GM18508 (cell line): ENCODE measurements at regions not wholly inside any gene's neighbourhood (a gene's known extent, or its start where the extent isn't known, plus 50 kb on each side); places are given as distances from the start of the nearest gene placed in this dataset.
"Not testable (repeated sequence)": the region's sequence is repeated elsewhere in the genome, so short reads cannot be mapped to it uniquely, and the experiment has no call there.

Source experiments
- ATAC-seq: cut with Tn5 transposase; IDR thresholded peaks from one replicate; pipeline ENCODE4 v1.9.1; 2021; ENCODE audit warnings: moderate number of reproducible peaks; ENCODE audit not compliant: insufficient read depth, unreplicated experiment

DNA sequence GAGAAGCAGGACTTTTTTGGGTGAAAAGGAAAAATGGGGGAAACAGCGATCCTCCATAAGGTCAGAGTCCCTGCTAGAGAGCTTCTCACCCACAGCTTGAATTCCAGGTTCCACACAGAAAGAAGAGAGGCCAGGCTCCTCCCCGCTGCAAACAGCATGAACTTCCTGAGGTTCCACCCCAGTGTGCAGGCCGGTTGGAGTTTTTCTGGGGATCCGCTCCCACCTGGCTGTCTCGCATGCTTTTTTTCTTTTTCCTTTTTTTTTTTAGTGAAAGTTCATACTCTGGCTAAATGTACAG lies 595.1 kb upstream of the ZP4 start:
- no peak for ATAC-seq

DNA sequence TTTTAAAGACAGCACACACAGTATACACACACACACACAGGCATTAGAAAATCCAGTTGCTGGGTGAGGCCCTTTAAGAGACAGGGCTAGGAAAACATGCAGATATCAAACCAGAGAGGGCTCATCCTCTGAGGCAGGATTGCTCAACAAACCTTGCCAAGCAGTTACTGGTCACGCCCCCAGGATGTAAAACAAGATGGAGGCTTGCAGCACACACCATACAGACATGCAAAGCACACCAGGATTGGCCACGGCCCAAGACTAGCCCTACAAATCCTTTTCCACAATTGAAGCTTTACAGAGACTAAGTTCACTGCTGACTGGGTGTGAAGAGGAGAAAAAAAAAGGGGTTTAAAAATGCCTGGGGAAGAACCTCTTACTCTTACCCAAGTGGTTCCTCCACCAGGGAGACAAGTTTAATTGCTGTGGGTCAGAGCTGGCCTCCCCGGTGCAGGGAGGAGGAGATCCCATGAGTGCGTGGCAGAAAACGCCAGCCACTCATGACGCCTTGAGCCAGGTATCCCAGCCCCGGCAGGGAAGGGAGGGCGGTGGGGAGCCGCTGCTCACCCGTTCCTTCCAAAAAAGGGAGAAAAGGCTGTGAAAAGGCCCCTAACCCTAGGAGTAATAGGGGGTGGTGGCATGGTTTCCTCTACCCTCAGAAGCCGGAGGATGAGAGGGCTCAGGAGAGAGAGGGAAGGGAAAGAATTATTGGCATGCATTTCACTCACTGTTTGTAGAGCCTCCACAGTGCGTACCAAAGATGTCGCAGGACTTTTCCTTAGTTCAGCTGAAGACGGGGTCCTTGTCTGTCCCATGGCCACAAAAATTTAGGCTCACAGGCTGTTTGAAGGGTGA lies 594.6 kb upstream of the ZP4 start:
- no peak for ATAC-seq

DNA sequence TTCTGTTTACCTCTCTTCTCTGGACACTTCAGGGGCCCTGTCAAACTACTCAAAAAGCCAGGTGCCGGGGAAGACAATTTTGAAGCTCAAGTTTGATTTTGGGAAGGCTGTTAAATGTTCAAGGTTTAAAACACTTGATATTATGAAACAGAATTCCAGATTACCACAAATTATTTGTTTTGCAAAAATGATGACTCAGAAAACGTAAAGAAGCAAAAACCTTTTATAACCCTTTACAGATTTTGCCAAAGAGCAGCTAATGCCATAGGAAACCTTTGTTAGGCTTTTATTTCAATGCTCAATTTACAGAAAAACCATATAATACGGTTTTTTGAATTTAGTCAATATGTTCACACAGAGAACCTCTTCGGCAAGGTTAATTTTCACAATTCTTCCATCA lies 593.4 kb upstream of the ZP4 start:
- ATAC-seq: no peak

DNA sequence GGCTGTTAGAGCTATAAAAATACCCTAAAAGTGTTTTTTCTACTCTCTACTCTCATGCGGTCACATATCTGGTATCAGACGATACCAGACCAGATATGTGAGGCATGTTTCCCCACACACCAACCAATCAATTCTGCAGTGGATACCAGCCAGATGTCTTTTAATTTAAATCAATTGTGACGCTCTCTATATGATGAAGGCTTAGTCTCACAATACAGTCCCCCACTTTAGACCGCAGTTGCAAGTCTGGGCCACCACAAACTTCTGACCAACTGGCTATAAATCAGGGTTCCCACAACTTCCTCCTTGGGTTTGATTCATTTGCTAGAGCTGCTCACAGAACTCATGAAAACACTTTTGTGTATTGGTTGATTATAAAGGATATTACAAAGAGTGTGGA lies 586.1 kb upstream of the ZP4 start:
- no peak for ATAC-seq

DNA sequence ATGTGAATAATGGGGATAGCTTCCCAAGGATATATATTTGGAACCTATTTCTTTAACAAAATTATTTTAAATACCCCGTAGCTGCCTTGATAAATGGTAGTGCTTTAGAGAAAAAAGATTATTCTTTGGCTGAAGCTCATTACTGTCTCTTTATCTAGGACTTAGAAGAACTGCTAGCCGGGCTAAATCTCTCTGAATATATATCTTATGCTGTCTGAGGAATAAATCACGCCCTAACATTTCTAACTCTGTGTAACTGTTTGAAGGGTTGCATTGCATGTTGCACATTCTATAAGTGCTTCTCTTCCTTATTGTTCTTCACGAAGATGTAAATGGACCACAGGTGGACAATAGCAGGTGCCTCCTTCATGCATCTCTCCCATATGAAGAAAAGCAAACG lies 585.0 kb upstream of the ZP4 start:
- no peak for ATAC-seq

DNA sequence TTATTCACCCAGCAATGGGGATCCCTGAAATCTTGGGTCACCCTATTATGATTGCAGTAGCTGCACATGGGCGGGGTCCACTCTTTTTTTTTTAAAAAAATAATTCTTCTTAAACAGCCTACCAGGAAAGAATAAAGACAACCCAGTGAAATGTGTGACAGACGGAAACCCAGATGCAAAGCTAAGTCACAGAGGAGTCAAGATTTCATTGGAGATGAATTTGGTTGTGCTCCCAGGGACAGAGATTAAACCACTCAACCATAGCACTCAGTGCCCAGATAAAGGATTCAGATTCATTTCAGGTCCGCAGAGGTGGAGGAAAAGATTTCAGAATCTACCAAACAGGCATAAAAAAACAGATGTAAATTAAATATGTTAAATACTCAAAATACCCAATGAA lies 583.5 kb upstream of the ZP4 start:
- no peak for ATAC-seq

DNA sequence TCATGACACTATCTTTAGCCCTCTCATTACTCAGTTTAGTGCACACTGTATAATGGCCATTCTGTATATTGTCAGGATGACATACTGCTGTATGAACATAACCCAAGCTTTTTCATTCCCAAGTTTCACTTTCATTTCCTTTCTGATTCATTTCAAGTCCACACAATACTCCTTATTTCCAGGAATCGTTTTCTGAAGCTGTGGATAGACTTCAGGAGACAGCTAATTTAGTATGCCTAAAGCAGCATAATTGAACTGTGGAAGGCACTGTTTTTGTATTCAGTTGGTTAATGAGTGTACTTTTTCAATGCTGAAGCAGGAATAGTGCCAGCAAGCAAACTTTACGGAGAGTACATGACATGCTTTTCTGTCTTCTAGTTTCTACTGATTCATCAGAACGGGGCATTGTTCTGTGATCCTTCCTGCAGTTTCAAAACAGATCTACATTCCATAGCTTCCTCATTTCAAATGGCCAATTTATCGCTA lies 578.5 kb upstream of the ZP4 start:
- ATAC-seq: no peak

DNA sequence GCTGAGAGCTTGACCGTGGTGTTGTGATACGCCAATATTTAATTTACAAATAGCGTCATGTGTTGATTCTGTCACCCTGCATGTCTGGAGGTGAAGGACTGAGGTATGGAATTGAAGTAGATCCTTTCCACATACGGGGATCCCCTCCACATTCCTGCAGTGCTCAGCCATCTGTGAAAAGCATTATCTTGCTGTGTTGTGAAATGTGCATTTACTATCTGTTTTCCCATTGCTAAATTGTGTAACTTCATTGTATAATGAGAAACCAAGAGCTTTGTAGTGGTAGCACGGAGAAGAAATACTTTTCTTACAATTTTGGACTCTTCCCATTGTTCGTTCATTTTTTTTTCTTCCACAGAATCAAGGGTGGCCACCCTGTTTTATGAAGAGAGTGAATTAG lies 577.3 kb upstream of the ZP4 start:
- no peak for ATAC-seq

DNA sequence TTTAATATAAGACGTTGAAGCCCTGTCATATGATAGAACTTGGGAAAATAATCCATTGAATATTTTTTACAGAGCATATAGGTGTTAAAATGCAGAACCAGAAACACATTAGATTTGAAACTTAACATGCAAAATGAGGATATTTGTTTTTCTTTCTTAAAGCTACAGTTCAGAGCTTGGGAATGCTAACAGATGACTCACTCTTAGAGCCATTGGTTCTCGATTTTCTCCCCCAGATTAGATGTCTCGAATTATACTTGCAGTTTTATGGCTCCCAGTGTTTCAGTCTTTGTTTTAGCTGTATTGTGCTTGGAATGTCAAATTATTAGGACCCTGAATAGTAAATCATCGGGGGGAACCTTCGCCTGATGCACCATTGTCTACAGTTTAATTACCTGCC lies 575.7 kb upstream of the ZP4 start:
- no peak for ATAC-seq

DNA sequence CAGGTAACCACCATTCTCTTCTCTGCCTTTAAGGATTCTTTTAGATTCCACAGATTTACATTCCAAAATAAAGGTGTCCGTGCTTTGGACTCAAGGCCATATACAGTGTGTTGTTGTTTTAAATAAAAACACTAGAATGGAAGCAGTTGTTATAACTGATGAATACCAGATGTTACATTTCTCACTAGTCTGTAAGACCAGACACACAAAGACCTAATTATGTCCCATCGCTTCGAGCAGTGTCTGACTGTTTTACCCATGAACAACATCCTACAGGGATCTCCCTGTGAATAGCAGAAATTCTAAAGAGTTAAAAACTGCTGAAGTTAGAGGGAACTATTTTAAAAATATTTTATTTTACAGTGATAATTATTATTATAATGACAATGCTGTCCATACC lies 574.7 kb upstream of the ZP4 start:
- ATAC-seq: no peak

DNA sequence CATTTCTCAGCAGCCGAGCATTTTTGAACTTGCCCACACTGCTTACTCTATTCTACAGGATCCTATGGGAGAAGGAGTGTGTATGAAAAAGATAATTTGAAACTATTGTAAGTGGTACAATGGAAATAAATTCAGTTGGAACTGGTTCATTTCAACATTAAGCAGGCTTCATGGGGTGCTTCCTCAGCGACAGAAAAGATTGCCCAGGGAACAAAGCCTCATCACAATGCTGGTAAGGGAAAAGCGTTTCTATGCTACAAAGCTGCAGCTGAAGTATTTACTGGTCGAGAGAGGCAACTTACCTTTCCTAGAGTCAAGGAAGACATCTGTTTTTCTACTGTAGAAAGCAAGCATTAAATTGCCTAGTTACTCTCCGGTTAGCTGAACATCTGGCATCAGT lies 568.2 kb upstream of the ZP4 start:
- ATAC-seq: no peak

DNA sequence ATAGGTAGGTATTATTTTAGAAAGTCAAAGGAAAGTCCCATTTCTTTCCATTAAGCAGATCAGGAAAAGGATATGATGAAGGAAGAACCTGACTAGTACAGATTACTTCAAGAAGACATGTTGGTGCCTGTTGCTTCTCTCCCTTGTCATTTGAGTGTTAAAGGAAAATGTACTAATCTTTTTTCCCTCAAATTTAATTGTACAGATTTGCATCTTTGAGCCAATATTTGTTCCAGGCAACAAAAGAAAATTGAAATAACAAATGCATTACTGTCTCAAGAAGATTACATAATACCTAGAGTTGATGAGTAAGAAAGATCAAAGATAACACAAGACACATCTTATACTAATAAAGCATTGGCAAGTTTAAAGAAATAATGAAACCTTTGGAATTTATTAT lies 566.9 kb upstream of the ZP4 start:
- ATAC-seq: no peak

DNA sequence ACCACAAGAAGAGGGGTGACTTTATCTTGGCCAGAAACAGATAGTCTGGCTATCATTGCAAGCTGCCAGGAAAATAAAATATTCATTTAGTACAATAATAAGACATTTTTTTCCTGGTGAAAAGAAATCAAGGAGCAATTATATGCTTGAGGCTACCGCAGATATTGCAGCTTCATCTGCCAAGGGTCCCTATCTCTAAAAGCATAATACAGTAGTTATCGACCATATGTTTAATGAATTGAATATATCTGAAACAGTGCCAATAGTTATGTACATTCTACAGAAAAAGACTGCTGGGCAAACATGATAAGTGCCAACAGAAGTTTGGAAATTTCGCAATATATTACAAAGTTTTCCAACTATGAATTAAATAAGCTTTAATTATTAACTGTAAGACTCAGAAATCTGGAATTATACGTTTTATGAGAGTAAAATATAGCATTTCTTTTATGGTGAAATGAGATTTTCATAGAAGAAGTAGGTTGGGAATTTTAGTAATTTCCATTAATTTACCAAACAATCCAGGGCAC lies 561.1 kb upstream of the ZP4 start:
- ATAC-seq: no peak

DNA sequence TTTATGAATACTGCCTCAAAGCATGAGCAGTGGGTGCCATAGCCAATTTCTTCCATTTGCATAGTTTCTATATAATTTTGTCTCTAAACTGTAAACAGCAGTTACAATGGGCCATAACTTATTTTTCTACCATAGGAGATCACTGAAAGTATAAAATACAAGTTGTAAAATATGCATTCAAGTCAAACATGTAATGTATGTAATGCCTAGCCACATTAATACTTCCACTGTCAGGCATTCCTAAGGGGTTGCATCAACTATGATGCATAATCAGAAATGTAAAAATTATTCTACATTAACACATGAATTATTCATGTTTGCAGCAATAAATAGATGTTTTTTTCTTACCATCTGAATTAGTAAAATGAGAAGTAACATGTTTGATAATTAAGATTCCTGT lies 560.3 kb upstream of the ZP4 start:
- ATAC-seq: no peak

DNA sequence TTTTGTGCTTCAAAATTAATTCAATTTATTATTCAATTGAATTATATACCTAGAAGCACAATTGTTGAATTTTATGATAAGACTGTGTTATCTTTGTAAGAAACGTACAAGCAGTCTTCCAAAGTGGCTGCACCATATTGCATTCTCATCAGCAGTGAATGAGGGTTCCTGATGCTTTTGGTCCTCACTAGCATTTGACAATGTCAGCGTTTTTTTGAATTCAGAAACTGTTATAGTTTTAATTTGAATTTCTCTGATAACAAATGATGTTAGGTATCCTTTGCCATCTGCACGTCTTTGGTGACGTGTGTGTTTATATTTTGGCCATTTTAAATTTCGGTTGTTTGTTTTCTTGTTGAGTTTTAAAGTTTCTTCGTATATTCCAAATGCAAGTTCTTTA lies 553.0 kb upstream of the ZP4 start:
- no peak for ATAC-seq

DNA sequence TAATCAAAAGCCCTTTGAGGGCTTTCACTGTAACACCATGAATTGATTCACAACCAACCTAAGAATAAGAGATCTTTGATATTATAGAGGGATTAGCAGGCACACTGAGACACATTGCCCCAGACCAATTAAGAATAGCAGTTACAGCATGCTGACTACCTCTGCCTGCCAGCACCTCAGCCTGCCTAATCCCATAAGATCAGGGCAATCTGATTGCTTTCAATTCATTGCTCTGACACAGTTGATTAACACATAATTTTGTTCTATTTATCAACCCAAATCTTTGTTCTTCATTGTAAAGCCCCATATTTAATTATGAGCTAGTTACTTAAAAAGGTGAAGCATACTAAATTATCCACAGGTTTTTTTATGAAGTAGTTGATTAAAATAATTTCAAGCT lies 548.8 kb upstream of the ZP4 start:
- ATAC-seq: no peak

DNA sequence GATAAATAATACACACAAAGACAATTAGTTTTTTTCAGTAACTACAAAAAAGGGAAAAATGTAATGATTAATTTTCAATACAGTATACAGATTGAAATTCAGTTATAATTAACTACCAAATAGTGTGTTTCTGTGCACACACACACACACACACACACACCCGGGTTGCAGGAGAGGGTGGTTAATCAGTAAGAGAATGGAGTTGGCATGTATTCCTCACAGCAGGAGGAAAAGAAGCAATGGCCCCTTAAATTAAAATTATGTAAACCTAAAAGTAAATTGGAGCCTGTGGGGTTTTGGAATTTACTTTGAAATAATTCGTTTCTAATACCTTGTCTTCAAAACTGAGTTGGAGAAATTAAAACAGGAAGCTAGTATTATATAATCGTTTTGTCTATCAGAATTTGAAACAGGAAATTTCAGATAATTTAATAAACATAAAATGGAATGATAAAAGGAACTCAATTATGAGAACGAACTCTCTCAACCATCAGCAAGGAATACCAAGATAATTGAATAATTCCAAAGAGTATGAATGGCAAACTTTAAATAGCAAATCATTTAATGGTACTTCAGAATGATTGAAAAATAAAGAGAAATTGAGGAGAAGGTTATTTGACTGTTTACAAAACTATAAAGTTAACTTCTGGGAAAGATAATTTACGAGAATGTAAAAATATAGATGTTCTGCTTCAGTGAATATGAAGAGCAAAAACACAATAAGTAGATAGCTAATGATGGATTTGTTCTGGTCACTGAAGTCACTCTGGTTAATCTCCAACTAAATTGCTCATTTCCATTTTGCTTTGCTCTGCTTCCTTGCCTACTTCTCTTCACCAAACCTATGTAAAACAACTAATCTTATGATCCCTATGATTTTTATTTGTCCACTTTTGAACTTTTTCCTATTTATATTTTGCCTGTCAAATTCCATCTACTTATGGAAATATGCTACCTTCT lies 547.9 kb upstream of the ZP4 start:
- no peak for ATAC-seq

DNA sequence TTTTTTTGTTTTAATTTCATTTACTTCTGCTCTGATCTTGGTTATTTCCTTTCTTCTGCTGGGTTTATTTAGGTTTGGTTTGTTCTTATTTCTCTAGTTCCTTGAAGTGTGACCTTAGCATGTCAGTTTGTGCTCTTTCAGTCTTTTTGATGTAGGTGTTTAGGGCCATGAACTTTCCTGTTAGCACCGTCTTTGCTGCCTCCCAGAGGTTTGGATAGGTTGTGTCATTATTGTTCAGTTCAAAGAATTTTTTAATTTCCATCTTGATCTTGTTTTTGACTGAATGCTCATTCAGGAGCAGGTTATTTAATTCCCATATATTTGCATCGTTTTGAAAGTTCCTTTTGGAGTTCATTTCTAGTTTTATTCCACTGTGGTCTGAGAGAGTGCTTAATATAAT lies 539.0 kb upstream of the ZP4 start:
- ATAC-seq: not testable (repeated sequence)

DNA sequence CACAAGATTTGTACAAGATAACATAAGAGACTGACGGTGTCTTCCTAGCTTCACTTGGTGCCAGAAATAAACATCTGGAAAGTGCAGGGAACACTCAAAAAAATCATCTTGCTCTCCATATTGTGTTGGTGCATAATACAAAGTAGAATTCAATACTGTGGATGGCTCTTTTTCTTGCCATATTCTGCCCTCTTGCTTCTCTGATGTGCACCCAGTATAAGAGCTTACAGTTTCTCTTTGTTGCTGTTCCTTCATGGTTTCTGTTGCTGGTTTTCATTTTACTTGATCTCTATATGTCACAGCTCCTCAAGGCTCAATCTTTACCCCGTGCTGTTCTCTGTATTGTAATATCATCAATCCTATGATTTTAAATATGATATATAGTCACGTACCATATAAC lies 528.5 kb upstream of the ZP4 start:
- ATAC-seq: no peak

DNA sequence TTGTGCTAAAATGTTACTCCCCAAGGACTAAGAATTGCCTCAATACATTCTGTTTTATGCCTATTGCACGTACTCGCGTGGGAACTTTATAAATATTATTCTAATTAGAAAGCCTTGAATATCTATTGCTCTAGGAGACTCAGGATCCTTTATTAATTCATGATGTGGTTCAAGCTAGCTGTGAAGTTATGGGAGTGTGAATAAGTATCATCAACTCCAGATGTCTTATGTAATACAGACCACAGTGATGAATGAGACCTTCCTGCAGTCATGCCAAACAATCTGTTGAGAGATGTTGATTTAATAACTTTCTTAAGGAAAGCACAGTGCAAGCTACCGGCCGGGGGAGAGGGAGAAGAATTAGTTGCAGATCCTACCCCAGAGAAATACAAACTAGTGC lies 519.2 kb upstream of the ZP4 start:
- no peak for ATAC-seq

DNA sequence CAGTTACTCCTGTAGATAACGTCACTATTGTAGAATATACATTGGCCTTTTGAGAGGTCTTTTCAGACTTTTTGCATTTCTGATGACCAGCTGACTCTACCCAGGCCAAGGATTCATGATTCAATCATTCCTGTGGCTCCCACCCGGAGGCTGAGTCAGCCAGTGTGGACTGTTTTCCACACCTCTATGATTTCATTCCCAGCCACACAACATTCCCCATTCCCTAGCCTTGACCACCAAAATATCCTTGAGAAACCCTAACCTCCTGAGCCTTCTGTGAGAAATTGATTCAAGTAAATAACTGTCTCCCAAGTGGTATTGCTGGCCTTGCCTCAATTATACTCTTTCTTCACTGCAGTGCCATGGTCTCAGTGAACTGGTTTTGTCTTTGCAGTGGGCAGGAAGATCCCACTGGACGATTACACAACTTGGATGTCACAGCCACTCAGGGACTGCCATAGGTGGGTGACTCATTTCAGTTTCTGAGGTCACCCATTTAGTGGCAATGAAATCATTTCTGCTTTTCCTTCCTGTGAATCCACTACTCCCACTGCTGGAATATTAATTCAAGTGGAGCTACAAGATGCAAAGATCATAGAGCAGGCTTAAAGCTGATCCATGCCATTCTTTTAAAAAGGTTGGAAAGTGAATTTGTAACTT lies 518.6 kb upstream of the ZP4 start:
- no peak for ATAC-seq
